T47D (cell line): ENCODE measurements at regions not wholly inside any gene's neighbourhood (a gene's known extent, or its start where the extent isn't known, plus 50 kb on each side); places are given as distances from the start of the nearest gene placed in this dataset.

Experiments
- DNase-seq, 2 experiments: peaks; one replicate each; pipeline versions ENCODE4 v3.0.0 to v3.0.0-alpha.2; 2011 to 2012; ENCODE audit warnings: low read depth in 1 of 2, low spot score in 1 of 2
- JUND ChIP-seq: IDR thresholded peaks from 2 replicates; pipeline ENCODE4 v1.6.1; 2012; ENCODE audit warnings: low read depth
- in situ Hi-C: cut with HindIII; loops from 2 replicates; pipeline ENCODE4 v1.10.0; 2016; ENCODE audit warnings: low sequenced_read_pairs, low pct_unique_long_range_greater_than_20kb

DNA sequence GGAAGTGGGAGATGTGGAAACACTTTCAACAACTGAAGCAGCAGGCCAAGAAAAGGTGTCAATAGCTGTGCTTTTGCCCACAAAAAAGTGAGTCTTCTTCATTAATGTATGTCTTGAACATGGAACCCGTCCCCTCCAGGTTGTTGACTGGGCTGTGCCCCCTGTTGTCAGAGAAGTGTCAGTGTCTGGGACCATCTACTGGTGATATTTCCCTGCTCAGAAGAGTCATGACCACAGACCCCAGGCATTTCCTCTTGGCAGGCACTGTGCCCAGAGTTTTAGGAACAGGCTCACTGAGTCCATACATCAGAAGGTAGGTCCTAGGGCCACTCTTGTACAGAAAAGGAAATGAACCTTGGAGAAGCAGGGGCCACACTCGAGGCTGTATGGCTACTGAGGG lies 54.8 kb upstream of the LARS2 start:
- DNase-seq = no peak
- no peak for TF ChIP-seq JUND
- in situ Hi-C loops = no loop called here

DNA sequence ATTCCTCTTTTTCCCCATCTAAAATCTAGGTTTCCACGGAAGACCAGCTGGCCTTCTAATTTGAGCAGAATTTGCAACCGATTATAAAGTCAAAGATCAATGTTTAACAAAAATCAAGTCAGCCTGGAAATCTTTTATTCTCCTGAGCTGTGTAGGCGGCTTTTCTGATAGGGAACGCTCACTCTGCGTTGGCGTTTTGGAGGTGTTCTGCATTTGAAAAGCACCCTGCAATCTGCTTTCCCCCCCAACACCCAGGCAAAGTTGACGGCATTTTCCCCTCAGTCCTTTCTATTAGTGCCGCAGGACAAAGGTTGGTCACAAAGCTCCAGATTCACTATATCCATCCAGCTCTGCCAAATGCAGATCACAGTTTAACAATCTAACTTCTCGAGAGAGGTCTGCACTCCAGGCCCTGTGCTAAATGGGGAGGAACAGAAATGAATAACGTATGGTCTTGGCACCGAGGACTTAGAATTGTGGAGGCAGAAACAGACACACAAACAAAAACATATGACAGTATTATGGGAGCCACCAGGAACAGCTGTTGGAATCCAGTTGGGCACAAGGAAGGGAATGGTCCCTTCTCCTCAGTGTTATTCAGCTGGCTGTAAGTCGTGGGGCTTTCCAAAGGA lies 50.4 kb upstream of the LARS2 start:
- no peak for DNase-seq
- no peak for TF ChIP-seq JUND
- in situ Hi-C loops = no loop called here
